ENCODE measurements at regions not wholly inside any gene's neighbourhood (a gene's known extent, or its start where the extent isn't known, plus 50 kb on each side); places are given as distances from the start of the nearest gene placed in this dataset.

DNA sequence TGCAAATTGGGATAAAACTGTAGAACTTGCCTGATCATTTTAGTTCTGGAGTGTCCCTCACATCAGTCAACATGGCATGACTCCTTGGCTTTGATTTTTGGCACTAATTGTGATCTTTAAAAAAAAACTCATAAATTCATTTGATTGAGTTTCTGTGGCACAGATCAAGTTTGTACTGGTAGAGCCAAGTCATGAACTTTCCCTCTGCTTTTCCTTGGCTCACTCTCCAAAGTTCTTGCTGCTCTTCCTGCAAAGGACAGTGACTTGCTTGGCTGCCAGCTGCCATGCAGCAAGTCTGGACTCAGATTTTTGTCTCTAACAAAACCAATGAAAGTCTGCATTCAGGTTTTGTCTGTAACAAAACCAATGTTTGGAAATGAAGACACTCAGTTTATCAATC lies 115.5 kb downstream of the RFX6 start:
- Mint-ChIP-seq H3K27ac (no peak overlapping the region), H3K4me3 (no peak overlapping the region), H3K4me1 (no peaks in the 10 kb centered on the region), H3K27me3 (no peaks in the 10 kb centered on the region), H3K9me3 (ENCODE audit: insufficient read depth) (peaks cover 3% of the 10 kb centered on the region)
- H3K4me1 ChIP-seq (ENCODE audit: control insufficient read depth in 2 of 2, insufficient read depth in 2 of 2, low read length in 2 of 2) = no peaks in the 10 kb centered on the region
- POLR2A ChIA-PET = no interaction called here
- H3K4me3 ChIP-seq (ENCODE audit: control extremely low read depth in 1 of 5, extremely low read depth in 1 of 5, insufficient read depth in 1 of 5, low read depth in 2 of 5, low read length in 4 of 5) = no peak overlapping the region
- DNase-seq (no peak), ATAC-seq (ENCODE audit: low read depth) (no peak)
- H3K36me3 ChIP-seq (replicated peaks in 1 of 2; ENCODE audit: control extremely low read depth in 1 of 2, control insufficient read depth in 1 of 2, extremely low read depth in 1 of 2, insufficient read depth in 2 of 2, low read length in 1 of 2) = no peaks in the 10 kb centered on the region
- H3K27ac ChIP-seq (ENCODE audit: low read length in 2 of 2) = no peak overlapping the region
- no peak overlapping the region for H2AFZ ChIP-seq (ENCODE audit: insufficient read depth, low read depth, low read length, poor library complexity, severe bottlenecking)
- no peaks in the 10 kb centered on the region for H3K79me2 ChIP-seq (ENCODE audit: control insufficient read depth, insufficient read depth, low read length)
- H3K9me3 ChIP-seq (ENCODE audit: control extremely low read depth in 1 of 3, control insufficient read depth in 2 of 3, insufficient read depth in 1 of 3, low read length in 2 of 3) = no peaks in the 10 kb centered on the region
- no peaks in the 10 kb centered on the region for H3K27me3 ChIP-seq (replicated peaks in 1 of 4; ENCODE audit: control extremely low read depth in 1 of 4, control insufficient read depth in 3 of 4, insufficient read depth in 4 of 4, low read length in 3 of 4)
- no peaks in the 10 kb centered on the region for H4K20me1 ChIP-seq (ENCODE audit: control insufficient read depth, insufficient read depth, low read length, poor library complexity, severe bottlenecking)
- intact Hi-C loops (cut with micrococcal nuclease) = no loop called here
- no peak overlapping the region for H3K9ac ChIP-seq (ENCODE audit: low read length)
- H3K4me2 ChIP-seq (replicated peaks; ENCODE audit: low read depth, low read length, poor library complexity, severe bottlenecking) = no peak overlapping the region
- TF ChIP-seq, protein P1, sequence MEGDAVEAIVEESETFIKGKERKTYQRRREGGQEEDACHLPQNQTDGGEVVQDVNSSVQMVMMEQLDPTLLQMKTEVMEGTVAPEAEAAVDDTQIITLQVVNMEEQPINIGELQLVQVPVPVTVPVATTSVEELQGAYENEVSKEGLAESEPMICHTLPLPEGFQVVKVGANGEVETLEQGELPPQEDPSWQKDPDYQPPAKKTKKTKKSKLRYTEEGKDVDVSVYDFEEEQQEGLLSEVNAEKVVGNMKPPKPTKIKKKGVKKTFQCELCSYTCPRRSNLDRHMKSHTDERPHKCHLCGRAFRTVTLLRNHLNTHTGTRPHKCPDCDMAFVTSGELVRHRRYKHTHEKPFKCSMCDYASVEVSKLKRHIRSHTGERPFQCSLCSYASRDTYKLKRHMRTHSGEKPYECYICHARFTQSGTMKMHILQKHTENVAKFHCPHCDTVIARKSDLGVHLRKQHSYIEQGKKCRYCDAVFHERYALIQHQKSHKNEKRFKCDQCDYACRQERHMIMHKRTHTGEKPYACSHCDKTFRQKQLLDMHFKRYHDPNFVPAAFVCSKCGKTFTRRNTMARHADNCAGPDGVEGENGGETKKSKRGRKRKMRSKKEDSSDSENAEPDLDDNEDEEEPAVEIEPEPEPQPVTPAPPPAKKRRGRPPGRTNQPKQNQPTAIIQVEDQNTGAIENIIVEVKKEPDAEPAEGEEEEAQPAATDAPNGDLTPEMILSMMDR (IDR thresholded peaks at IDR 0.05) = no peak
- TF ChIP-seq EZH2 (IDR thresholded peaks at IDR 0.05; ENCODE audit: borderline replicate concordance, insufficient read depth, low read depth, low read length, poor library complexity, severe bottlenecking) = no peak
- CTCF ChIA-PET = no interaction called here

DNA sequence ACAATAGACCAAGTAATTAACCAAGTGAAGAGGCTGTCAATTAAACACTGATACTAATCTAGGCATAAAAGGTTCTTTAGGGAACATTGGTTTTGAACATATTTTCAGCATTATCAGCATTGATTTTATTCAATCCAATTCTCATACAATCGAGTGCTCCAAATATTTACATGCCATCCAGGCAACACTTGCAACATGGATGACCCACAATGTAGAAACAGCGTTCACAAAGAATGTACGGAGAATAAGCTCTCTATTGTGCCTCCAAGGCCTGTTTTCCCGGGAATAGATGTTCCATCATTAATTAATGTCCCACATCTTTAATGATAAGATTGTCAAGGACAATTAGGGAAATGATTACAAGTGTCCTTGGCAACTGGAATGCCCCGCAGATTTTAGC lies 117.4 kb downstream of the RFX6 start:
- no peaks in the 10 kb centered on the region for H3K9me3 ChIP-seq (ENCODE audit: control extremely low read depth in 1 of 3, control insufficient read depth in 2 of 3, insufficient read depth in 1 of 3, low read length in 2 of 3)
- no peaks in the 10 kb centered on the region for H3K4me1 Mint-ChIP-seq
- H3K27me3 Mint-ChIP-seq = no peaks in the 10 kb centered on the region
- H3K4me2 ChIP-seq (replicated peaks; ENCODE audit: low read depth, low read length, poor library complexity, severe bottlenecking) = no peak overlapping the region
- H3K4me1 ChIP-seq (ENCODE audit: control insufficient read depth in 2 of 2, insufficient read depth in 2 of 2, low read length in 2 of 2) = no peaks in the 10 kb centered on the region
- DNase-seq = no peak
- H3K27ac Mint-ChIP-seq = no peak overlapping the region
- no peak overlapping the region for H2AFZ ChIP-seq (ENCODE audit: insufficient read depth, low read depth, low read length, poor library complexity, severe bottlenecking)
- no peaks in the 10 kb centered on the region for H3K36me3 ChIP-seq (replicated peaks in 1 of 2; ENCODE audit: control extremely low read depth in 1 of 2, control insufficient read depth in 1 of 2, extremely low read depth in 1 of 2, insufficient read depth in 2 of 2, low read length in 1 of 2)
- intact Hi-C loops (cut with micrococcal nuclease) = no loop called here
- no peaks in the 10 kb centered on the region for H3K27me3 ChIP-seq (replicated peaks in 1 of 4; ENCODE audit: control extremely low read depth in 1 of 4, control insufficient read depth in 3 of 4, insufficient read depth in 4 of 4, low read length in 3 of 4)
- no peak for ATAC-seq (ENCODE audit: low read depth)
- no peak overlapping the region for H3K4me3 ChIP-seq (ENCODE audit: control extremely low read depth in 1 of 5, extremely low read depth in 1 of 5, insufficient read depth in 1 of 5, low read depth in 2 of 5, low read length in 4 of 5)
- POLR2A ChIA-PET = no interaction called here
- H3K9ac ChIP-seq (ENCODE audit: low read length) = no peak overlapping the region
- CTCF ChIA-PET = no interaction called here
- 95% methylated on average over 3 of the region's 5 CpGs for WGBS (ENCODE audit: insufficient coverage)
- H3K9me3 Mint-ChIP-seq (ENCODE audit: insufficient read depth) = peaks cover 3% of the 10 kb centered on the region
- no peaks in the 10 kb centered on the region for H3K79me2 ChIP-seq (ENCODE audit: control insufficient read depth, insufficient read depth, low read length)
- H3K4me3 Mint-ChIP-seq = no peak overlapping the region
- TF ChIP-seq, protein P1 (IDR thresholded peaks at IDR 0.05) = no peak
- TF ChIP-seq EZH2 (IDR thresholded peaks at IDR 0.05; ENCODE audit: borderline replicate concordance, insufficient read depth, low read depth, low read length, poor library complexity, severe bottlenecking) = no peak
- H3K27ac ChIP-seq (ENCODE audit: low read length in 2 of 2) = no peak overlapping the region
- no peaks in the 10 kb centered on the region for H4K20me1 ChIP-seq (ENCODE audit: control insufficient read depth, insufficient read depth, low read length, poor library complexity, severe bottlenecking)

All from B cell (primary cell).